GM21515 (cell line): ENCODE measurements at regions not wholly inside any gene's neighbourhood (a gene's known extent, or its start where the extent isn't known, plus 50 kb on each side); places are given as distances from the start of the nearest gene placed in this dataset.

ENCODE experiments used
- ATAC-seq: cut with Tn5 transposase; IDR thresholded peaks from one replicate; pipeline ENCODE4 v1.9.1; 2021; ENCODE audit not compliant: unreplicated experiment

DNA sequence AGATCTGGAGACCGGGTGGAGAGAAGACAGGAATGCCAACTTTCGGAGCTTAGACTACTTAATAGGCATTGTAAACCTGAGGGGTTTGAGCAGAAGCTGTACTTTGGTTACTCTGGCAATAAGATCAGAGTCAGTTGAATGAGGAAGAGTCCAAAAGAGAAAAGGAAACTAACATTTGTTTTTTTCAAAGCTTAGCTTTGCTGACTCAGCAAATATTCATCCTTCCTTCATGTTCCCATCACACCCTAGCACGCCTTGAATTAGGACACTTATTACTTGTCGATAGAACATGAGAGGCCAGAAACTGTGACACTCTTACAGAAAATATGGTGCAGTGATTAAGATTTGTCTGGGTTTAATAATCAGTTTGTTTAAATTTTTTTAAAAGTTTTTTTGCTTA is 266.9 kb upstream of the ATP2B1 start:
- no peak for ATAC-seq

DNA sequence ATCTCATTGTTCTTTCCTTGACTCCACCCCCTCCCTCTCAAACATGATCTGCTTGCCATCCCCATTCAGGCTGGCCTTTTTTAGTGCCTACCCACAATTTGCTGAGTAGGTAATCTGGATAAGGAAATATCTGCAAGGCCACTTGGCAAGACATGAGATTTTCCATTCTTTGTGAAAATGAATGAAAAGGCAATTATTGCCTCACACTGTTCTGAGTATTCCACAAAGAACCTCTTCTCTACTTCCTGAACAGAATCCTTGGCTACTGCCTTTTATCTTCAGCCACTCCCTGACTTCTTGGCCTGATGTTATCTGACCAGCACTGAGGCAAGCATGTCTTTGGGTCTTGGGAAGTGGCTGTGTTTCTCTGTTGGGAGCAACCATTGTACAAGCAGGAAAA is 263.2 kb upstream of the ATP2B1 start:
- ATAC-seq: no peak

GRCh38 chr12:89970722-89971121 is 262.1 kb upstream of the ATP2B1 start:
- ATAC-seq: no peak

- no peak for ATAC-seq
Measured at GRCh38 chr12:89969093-89969492, 260.5 kb upstream of the ATP2B1 start.

- no peak for ATAC-seq
Measured at GRCh38 chr12:89968151-89968700, 259.6 kb upstream of the ATP2B1 start.

- no peak for ATAC-seq
Measured at GRCh38 chr12:89966495-89967240, 258.0 kb upstream of the ATP2B1 start.

DNA sequence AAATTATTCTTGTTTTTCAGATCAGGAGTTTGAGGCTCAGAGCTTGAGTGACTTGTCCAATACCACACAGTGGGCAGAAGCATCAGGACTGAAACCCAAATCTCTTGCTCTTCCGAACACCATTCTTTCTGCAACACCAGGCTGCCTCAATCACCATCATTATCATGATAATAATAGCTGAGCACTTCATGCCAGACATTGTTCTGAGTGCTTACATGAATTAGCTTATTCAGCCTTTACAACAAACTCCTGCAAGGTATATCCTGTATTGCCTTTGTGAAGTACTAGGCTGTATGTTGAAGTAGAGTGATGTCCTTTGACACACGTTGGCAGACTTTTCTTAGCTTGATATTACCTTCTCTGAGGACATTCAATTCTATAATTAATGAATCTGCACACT is 257.4 kb upstream of the ATP2B1 start:
- ATAC-seq: no peak

- no peak for ATAC-seq
Measured at GRCh38 chr12:89962648-89963047, 254.0 kb upstream of the ATP2B1 start.

DNA sequence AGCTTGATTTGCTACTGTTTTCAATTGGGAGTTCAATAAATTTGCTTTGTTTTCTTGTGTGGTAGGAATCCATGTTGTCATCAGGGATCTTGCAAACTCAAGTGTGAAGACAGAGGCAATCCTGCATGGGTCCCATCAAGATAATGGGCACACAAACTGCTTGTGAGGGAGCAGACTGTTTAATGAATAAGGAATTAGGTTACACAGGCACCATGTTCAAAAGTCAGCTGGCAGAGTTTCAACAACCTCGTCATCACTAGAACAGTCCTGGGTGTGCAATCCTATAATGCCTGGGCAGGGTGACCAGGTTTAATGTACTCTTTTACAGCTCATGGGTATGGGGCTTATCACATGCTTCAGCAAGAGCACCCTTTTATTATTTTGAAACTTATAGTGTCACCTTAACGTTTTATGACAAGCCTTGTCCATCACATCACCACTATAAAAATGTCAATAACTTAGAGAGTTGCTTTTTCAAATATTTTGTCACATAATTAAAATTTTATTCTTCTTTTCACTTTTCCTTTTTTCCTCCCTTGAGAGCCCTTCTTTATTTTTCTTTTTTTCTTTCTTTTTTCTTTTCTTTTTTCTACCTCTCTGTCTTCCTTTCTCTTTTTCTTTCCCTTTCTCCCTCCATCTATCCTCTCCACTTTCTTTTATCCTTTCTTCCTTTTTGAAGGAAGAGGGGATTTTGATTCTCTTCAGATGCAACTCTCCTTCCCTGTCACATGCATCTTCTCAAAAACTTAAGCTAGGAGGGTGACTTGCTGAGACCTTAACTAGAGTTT is 252.2 kb upstream of the ATP2B1 start:
- ATAC-seq: peak; percentile 25

DNA sequence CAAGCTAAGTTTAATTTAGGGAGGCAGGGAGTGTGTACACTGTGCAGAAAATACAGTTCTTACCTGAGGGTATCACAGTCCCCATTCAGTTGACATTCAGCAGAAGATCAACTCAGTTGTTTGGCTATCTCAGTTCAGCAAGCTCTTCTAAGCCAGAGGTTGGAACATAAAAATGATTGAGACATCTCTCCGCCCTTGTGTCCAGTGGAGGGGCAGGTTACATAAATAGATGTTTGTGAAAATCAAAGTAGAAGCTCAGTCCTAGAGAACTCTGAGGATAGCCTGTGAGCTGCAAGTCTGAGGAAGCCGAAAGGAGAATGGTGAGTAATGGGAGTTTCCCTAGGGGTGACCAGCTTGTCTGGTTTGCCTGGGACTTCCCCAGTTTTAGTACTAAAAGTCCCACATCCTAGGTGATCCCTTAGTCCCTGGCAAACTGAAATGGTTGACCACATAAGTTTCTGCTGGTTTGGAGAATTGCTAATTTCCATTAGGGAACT is 251.4 kb upstream of the ATP2B1 start:
- ATAC-seq: peak; percentile 91

- ATAC-seq: no peak
Measured at GRCh38 chr12:89959179-89959578, 250.5 kb upstream of the ATP2B1 start.

GRCh38 chr12:89954259-89954658 is 245.6 kb upstream of the ATP2B1 start:
- ATAC-seq: no peak

GRCh38 chr12:89951694-89952060 is 243.0 kb upstream of the ATP2B1 start:
- ATAC-seq: no peak

DNA sequence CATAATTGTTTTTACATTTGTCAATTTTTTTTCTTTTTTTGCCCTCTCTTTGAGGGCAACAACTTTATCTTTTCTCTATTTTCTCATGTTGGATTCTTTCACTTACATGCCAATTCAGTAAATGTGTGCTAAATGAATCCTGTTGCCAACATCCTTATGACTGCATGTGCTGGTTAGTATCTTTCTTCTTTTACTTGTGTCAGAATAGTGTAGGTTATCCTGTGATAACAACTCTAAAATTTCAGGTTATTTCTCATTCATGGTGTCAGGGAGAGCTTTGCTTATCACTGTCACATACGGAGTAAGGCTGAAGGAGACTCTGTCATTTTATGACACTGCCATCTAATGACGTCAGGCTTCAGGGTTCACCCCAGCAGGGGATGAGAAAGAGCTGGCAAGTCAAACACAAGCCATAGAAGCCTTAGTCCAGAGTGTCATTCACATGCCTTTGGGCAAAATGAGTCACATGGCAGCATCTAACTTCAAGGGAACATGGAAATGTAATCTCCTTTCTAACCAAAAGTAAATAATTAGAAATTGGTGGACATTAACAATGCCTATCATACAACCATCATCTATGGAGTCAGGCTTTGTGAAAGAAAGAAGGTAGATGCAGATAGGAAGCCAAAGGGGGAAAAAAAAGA is 242.5 kb upstream of the ATP2B1 start:
- ATAC-seq: no peak

DNA sequence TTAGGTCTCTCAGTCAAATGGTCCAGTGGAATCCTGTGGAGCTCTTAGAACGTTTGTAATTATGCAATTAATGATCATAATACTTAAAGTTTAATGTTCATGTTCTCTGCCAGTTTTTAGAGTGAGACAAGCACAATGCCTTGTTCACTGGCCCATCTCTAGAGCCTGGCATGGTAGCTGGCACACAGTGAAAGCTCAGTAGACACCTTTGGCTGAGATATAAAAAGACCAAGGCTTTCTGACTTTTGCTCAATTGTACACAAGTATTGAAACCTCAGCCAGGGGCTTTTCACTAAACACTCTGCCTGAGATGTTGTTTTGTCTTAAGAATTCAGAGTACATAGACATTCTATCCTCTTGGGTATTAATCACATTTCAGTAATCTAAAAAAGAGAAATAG is 241.8 kb upstream of the ATP2B1 start:
- no peak for ATAC-seq

DNA sequence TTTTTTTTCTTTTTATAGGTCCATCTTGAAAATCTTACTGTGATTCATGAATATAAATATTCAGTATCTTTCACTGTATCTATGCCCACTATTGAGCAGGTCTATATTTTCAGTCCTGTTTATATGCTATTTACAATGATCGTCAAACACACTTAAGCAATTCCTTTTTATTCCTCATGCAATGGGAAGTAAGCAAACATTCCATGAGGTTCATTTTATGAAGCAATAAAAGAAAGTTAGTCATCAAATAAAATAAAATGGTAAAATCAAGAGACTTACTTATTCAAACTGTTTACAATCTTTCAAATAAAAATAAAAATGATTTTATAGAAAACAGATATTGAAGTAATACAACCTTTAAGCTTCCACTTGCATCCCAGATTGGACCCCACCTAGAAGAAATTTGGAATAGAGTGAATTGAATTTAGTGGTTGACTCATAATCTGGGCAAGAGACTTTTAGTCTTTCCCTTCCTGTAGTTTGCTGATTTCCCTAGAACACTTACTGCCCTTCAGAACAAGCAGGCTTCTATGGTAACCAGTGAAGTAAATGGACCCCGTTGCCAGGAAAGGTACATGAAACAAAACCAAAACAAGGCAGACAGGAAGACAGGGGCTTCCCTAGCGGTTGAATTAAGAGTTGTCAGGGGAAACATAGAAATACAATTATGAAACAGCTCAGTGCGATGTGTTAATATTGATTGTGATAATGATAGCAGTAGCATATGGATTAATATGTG is 241.0 kb upstream of the ATP2B1 start:
- peak; percentile 92 for ATAC-seq

- no peak for ATAC-seq
Measured at GRCh38 chr12:89948271-89949175, 239.9 kb upstream of the ATP2B1 start.

DNA sequence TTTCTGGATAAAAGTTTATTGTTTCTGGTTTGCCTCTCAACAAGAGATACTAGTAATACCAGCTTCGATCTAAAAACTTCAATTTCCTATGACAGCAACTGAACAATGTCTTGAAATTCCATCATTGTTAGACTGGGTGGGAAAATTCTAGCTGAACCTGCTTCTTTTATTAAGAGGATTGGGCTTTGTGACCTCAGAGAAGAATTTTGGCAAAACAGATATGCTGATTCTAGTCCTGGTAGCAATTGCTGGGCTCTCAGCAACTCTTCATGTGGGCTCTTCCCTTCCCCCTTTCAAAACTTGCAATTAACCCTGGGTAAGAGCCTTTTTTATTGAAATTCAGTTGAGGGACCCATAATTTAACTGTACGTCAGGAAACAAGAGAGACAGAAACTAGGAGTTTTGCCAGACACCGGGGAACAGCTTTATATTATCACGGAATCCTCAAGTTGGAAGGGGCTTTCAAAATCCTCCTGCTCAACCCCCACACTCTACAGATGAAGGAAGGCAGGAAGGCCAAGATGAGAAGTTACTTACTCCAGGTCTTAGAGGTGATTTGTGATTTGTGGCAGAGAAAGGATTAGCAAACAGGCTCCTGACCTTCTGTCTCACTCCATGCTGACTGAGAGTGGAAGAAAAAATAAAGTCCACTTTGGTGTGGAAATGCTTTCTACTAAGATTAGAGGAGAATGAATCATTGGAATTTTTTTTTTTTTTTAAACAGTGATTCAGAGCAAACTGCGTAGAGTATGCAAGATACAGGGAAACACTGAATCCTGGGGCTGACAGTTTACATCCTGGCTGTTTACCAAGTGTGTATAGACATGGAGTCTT is 239.0 kb upstream of the ATP2B1 start:
- no peak for ATAC-seq
